Fibroblast of mammary gland (primary cell): ENCODE measurements at regions not wholly inside any gene's neighbourhood (a gene's known extent, or its start where the extent isn't known, plus 50 kb on each side); places are given as distances from the start of the nearest gene placed in this dataset.

Experiments used
- DNase-seq: peaks from one replicate; pipeline ENCODE4 v3.0.0-alpha.2; 2010; ENCODE audit warnings: low read depth
- H3K4me3 ChIP-seq: 2 replicates; pipeline ENCODE4 v1.5.1; 2011; ENCODE audit warnings: low read depth, mild to moderate bottlenecking, low read length, moderate library complexity; ENCODE audit not compliant: control insufficient read depth
- TF ChIP-seq, protein P1 (sequence below): conservative IDR thresholded peaks from 2 replicates; pipeline ENCODE4 v1.5.1; 2011; ENCODE audit warnings: low read depth, low read length, inconsistent platforms; ENCODE audit not compliant: control insufficient read depth, insufficient read depth

DNA sequence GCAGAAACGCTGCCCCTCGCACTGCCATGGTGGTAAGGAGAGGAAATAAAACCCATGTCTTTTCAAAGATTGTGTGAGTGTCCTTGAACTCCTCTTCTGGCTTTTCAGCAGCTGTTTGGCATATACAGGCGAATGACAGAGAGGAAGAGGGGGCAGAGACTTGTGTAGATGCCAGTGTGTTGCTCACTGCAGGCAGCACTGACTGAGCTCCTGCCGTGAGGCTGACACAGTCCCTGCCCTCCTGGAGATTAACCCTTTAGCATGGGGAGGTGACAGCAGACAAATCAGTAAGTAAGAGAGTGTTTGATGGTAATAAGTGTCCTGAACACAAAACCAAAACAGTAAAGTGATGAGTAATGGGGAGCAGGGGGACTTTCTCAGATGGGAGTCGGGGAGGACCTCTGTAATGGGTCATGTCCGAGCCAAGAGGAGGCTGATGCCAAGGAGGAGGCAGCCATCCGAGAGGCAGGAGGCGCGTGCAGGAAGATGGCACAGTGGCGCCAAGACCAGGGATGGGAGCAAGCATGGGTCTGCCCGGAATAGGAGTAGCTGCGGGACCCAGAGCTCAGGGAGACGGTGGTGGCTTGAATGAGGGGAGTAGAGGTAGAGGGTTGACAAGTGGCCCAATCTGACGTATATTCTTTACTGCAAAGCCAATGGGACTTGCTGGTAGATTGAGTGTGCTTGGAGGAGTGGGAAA is 182.2 kb downstream of the FOXO1 start:
- TF ChIP-seq, protein P1, sequence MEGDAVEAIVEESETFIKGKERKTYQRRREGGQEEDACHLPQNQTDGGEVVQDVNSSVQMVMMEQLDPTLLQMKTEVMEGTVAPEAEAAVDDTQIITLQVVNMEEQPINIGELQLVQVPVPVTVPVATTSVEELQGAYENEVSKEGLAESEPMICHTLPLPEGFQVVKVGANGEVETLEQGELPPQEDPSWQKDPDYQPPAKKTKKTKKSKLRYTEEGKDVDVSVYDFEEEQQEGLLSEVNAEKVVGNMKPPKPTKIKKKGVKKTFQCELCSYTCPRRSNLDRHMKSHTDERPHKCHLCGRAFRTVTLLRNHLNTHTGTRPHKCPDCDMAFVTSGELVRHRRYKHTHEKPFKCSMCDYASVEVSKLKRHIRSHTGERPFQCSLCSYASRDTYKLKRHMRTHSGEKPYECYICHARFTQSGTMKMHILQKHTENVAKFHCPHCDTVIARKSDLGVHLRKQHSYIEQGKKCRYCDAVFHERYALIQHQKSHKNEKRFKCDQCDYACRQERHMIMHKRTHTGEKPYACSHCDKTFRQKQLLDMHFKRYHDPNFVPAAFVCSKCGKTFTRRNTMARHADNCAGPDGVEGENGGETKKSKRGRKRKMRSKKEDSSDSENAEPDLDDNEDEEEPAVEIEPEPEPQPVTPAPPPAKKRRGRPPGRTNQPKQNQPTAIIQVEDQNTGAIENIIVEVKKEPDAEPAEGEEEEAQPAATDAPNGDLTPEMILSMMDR, result no peak
- DNase-seq, result no peak
- no peak overlapping the region for H3K4me3 ChIP-seq

DNA sequence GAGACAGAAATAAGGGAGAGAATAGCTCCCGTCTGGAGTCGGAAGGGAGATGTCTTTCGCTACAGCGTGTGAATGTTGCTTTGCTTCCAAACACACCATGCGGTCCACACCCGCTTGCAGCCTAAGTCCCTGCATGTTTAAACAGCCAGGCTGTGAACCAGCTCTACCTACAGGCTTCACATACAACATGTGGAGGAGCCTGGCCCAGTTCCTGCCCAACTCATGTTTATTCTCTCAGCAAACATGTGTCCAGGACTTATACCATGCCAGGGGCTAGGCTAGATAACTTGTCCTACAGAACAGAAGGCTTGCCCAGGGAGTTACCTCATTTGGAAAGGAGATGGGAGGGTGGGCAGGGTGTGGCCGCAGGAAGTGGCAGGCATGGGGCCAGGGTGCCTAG is 181.5 kb downstream of the FOXO1 start:
- TF ChIP-seq, protein P1, result no peak
- DNase-seq, result no peak
- H3K4me3 ChIP-seq, result no peak overlapping the region

DNA sequence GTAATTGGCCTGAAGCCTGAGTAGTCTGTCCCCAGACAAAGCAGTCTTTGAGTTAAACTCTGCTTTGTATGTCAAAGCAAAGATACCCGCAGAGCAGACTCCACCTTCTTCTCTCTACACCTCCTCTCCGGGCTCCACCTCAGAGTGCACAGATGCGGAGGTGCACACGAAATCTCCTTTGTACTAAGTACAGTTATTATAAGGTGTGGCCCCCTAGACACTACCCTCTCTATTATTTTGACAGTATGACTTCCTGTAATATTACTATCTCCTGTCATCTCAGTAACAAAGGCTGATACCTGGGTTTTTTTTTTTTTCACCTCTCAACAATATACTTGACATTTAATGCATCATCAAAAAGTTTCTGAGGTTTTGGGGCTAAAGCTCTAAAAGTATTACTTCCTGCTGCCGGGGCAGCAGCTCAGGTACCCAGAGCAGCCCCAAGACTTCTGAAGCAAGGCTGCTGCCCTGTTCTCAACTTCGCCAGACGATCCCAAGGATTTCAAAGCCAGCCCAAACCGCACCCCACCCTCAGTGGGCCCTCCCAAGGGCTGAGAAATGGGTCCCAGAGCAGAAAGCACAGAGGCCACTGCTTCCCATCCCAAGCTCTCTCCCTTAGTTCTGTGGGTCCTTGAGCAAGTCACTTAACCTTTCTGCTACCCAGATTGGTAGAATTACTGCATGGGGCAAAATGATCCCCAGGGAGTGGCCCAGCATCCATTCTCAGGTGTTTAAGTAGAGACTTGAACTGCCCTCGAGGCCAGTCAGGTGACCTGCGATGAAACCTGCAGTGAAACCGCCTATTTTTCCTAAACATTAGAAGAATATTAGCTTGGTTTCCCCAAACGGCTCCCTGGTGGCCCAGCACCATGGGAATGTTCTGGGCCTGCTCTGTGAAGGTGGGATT is 180.6 kb downstream of the FOXO1 start:
- TF ChIP-seq, protein P1, result no peak
- no peak overlapping the region for H3K4me3 ChIP-seq
- no peak for DNase-seq

DNA sequence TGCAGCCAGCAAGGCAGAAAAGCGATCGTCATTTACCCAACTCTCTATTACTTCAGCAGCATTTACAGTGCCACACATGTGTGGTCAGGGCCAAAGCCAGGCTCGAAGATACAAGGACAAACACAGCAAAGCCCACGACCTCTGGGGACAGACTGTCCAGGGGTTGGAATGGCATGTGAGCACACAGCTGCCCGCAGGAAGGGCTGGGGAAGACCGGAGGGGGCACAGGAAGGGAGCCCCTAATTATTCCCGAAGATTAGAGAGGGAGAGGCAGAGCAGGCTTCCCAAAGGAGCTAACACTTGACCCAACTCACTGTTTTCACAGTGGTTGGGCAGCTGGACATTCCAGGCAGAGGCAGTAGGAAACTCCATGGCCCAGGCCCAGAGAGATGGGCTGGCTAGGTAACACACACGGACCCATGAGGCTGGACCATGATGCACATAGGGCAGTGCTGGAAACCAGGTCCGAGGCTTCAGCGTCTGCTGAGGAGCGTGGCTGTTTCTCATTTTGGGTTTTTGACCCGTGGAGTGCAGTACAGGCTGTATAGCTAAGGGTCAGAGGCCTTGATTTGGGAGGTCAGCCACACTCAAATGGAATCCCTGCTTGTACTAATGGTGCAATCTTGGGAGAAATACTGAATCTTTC is 179.8 kb downstream of the FOXO1 start:
- no peak overlapping the region for H3K4me3 ChIP-seq

DNA sequence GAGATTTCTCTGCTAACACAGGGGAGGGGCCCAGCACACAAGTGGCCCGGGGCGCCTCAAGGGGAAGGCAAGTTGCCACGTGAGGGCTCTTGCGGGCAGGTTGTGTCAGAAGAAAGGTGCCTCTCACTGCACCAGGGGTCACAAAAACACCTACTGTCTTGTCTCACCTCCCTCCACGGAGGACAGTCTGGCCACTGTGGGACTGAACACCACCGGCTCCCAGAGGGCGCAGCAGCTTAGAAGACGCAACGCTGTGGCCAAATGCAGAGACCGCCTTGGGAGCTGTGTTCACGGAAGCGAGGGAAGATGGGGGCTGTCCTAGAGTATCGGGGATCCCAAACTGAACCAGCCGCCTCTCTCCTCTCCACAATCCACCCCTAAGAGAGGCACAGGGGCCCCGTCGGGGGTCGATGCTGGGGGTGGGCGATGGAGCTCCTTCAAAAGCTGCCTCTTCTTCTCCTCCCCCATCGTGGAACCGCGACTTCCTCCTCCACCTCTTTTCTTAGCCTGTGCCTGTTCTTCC is 177.5 kb downstream of the FOXO1 start:
- no peak for DNase-seq
- H3K4me3 ChIP-seq, result no peak overlapping the region
- TF ChIP-seq, protein P1, result no peak

More for the DNA sequence above, 179.8 kb downstream of the FOXO1 start:
- TF ChIP-seq, protein P1, result no peak
- DNase-seq, result no peak

DNA sequence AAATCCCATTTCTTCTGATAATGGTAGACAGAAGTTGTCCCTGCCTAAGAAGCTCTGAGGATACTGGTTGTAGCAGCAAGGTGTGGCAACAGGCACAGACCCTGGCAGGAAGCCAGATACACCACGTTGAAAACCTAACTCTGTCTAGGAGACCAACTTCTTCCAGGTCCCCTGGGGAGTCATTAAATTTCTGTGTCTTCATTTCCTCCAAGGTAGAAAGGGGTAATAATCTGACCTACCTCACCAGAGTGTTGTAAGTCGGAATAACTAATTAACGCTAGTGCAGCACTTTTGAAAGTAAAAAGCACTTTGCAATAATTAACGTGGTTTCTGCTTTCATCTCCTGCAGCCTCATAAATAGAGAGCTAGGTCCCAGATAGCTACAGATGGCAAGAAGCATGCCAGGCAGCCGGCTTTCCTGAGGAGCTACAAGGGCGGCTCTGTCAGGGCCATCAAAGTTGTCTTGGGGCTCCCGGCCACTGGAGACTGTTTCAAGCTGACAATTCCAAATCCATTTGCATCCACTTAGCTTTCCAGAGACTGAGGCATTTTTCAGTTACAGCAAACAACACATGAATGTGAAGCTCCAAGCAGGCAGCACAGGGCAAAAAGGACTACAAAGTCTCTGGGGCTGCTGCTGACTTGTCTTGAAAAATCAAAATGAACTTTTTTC is 176.2 kb downstream of the FOXO1 start:
- H3K4me3 ChIP-seq, result no peak overlapping the region
- DNase-seq, result no peak
- TF ChIP-seq, protein P1, result no peak
